ENCODE measurements at regions not wholly inside any gene's neighbourhood (a gene's known extent, or its start where the extent isn't known, plus 50 kb on each side); places are given as distances from the start of the nearest gene placed in this dataset.

- TF ChIP-seq CTCF (IDR thresholded peaks at IDR 0.05; ENCODE audit: borderline replicate concordance, insufficient read depth, low read depth, low read length), result no peak
- no peak overlapping the region for H3K4me3 ChIP-seq (ENCODE audit: low read depth, low read length)
These were observed 370.9 kb downstream of the KLF5 start for GRCh38 chr13:73429701-73430100.

GRCh38 chr13:73428706-73429105, 369.9 kb downstream of the KLF5 start:
- H3K4me3 ChIP-seq (ENCODE audit: low read depth, low read length), result no peak overlapping the region

GRCh38 chr13:73428137-73428536, 369.3 kb downstream of the KLF5 start:
- H3K4me3 ChIP-seq (ENCODE audit: low read depth, low read length), result no peak overlapping the region
- no peak for TF ChIP-seq CTCF (IDR thresholded peaks at IDR 0.05; ENCODE audit: borderline replicate concordance, insufficient read depth, low read depth, low read length)

More at GRCh38 chr13:73428706-73429105, 369.9 kb downstream of the KLF5 start:
- no peak for TF ChIP-seq CTCF (IDR thresholded peaks at IDR 0.05; ENCODE audit: borderline replicate concordance, insufficient read depth, low read depth, low read length)

GRCh38 chr13:73422973-73423372, 364.2 kb downstream of the KLF5 start:
- no peak for TF ChIP-seq CTCF (IDR thresholded peaks at IDR 0.05; ENCODE audit: borderline replicate concordance, insufficient read depth, low read depth, low read length)
- no peak overlapping the region for H3K4me3 ChIP-seq (ENCODE audit: low read depth, low read length)

- H3K4me3 ChIP-seq (ENCODE audit: low read depth, low read length), result no peak overlapping the region
- TF ChIP-seq CTCF (IDR thresholded peaks at IDR 0.05; ENCODE audit: borderline replicate concordance, insufficient read depth, low read depth, low read length), result no peak
These were observed 362.6 kb downstream of the KLF5 start for GRCh38 chr13:73421310-73421912.

- no peak overlapping the region for H3K4me3 ChIP-seq (ENCODE audit: low read depth, low read length)
- no peak for TF ChIP-seq CTCF (IDR thresholded peaks at IDR 0.05; ENCODE audit: borderline replicate concordance, insufficient read depth, low read depth, low read length)
These were observed 360.4 kb downstream of the KLF5 start for GRCh38 chr13:73419186-73419585.

- no peak for TF ChIP-seq CTCF (IDR thresholded peaks at IDR 0.05; ENCODE audit: borderline replicate concordance, insufficient read depth, low read depth, low read length)
- no peak overlapping the region for H3K4me3 ChIP-seq (ENCODE audit: low read depth, low read length)
These were observed 358.3 kb downstream of the KLF5 start for GRCh38 chr13:73417012-73417615.

Measured in GM12875 (cell line).